GM12872 (cell line): ENCODE measurements at regions not wholly inside any gene's neighbourhood (a gene's known extent, or its start where the extent isn't known, plus 50 kb on each side); places are given as distances from the start of the nearest gene placed in this dataset.

Source experiments
- CTCF ChIP-seq: IDR thresholded peaks from 3 replicates; pipeline ENCODE4 v1.5.1; 2011; ENCODE audit warnings: low read depth, mild to moderate bottlenecking, low read length, moderate library complexity; ENCODE audit not compliant: insufficient read depth

- no peak for TF ChIP-seq CTCF
Observed at GRCh38 chrX:84715315-84715714, 213.1 kb upstream of the HDX start.

GRCh38 chrX:84717343-84717742 is 215.1 kb upstream of the HDX start:
- no peak for TF ChIP-seq CTCF

GRCh38 chrX:84721416-84721815 is 219.2 kb upstream of the HDX start:
- no peak for TF ChIP-seq CTCF

- TF ChIP-seq CTCF = no peak
Observed at GRCh38 chrX:84724576-84724975, 222.3 kb upstream of the HDX start.

- TF ChIP-seq CTCF = no peak
Observed at GRCh38 chrX:84729408-84729807, 227.2 kb upstream of the HDX start.

- TF ChIP-seq CTCF = peak; percentile 70
Observed at GRCh38 chrX:84729809-84730208, 227.6 kb upstream of the HDX start.

- no peak for TF ChIP-seq CTCF
Observed at GRCh38 chrX:84735025-84735424, 232.8 kb upstream of the HDX start.

GRCh38 chrX:84737471-84737871 is 235.2 kb upstream of the HDX start:
- no peak for TF ChIP-seq CTCF
